DMS79 (cell line): ENCODE measurements at regions not wholly inside any gene's neighbourhood (a gene's known extent, or its start where the extent isn't known, plus 50 kb on each side); places are given as distances from the start of the nearest gene placed in this dataset.

Experiments used
- DNase-seq: peaks from one replicate; lab custom pipeline; 2025; lab: John Stamatoyannopoulos, UW

- DNase-seq = no peak
These were observed 57.3 kb upstream of the E2F7 start for GRCh38 chr12:77122661-77123060.

- DNase-seq = no peak
These were observed 56.9 kb upstream of the E2F7 start for GRCh38 chr12:77122236-77122635.

- DNase-seq = no peak
These were observed 55.1 kb upstream of the E2F7 start for GRCh38 chr12:77120156-77121085.

GRCh38 chr12:77118696-77119095 lies 53.3 kb upstream of the E2F7 start:
- no peak for DNase-seq

DNA sequence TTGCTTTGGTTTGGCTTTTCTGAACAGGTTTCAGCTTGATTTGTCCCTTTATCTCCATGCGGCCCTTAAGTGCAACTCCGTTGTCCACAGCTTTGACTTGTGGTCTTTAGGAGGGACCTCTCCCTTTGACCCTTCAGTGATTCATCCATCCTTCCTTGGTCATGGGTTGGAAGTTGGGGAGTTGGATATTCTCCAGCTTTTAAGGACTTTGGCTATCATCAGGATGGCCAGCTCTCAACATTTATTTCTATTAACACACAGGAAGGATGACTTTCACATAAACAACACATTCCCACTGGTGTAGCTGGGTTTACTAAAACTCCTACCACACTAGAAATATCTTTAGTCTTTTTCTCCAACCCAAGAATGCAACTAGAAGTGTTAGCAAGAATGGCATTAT lies 50.9 kb upstream of the E2F7 start:
- no peak for DNase-seq

DNA sequence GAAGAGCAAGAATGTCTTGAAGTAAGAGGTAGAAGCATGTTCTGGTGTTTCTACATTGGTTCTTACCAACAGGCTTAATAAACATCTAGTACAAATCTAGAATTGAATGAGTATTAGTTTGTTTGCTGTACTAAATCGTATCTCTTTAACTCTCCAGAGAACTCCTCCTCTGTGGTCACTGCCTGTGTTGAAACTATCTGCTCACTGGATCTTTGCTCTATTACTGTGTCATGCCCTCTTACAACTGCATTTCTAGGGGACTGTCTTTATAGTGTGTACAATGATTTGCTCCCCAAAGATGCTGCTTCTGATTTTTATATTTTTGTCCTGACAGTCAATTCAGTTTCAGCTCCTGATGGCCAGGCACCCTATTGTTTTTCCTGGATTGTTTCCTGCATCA lies 50.1 kb upstream of the E2F7 start:
- DNase-seq = no peak
